ENCODE measurements at regions not wholly inside any gene's neighbourhood (a gene's known extent, or its start where the extent isn't known, plus 50 kb on each side); places are given as distances from the start of the nearest gene placed in this dataset.

GRCh38 chr18:60502591-60502990 is 130.0 kb upstream of the MC4R start:
- Mint-ChIP-seq H3K27me3 (ENCODE audit: low read depth) (no peaks in the 10 kb centered on the region), H3K27ac (no peak overlapping the region), H3K4me3 (no peak overlapping the region), H3K4me1 (peaks cover 14% of the 10 kb centered on the region), H3K36me3 (ENCODE audit: low read depth) (no peaks in the 10 kb centered on the region), H3K9me3 (no peaks in the 10 kb centered on the region)
- TF ChIP-seq, protein P1, sequence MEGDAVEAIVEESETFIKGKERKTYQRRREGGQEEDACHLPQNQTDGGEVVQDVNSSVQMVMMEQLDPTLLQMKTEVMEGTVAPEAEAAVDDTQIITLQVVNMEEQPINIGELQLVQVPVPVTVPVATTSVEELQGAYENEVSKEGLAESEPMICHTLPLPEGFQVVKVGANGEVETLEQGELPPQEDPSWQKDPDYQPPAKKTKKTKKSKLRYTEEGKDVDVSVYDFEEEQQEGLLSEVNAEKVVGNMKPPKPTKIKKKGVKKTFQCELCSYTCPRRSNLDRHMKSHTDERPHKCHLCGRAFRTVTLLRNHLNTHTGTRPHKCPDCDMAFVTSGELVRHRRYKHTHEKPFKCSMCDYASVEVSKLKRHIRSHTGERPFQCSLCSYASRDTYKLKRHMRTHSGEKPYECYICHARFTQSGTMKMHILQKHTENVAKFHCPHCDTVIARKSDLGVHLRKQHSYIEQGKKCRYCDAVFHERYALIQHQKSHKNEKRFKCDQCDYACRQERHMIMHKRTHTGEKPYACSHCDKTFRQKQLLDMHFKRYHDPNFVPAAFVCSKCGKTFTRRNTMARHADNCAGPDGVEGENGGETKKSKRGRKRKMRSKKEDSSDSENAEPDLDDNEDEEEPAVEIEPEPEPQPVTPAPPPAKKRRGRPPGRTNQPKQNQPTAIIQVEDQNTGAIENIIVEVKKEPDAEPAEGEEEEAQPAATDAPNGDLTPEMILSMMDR (IDR thresholded peaks at IDR 0.05; ENCODE audit: unreplicated experiment in 3 of 3), result no peak

DNA sequence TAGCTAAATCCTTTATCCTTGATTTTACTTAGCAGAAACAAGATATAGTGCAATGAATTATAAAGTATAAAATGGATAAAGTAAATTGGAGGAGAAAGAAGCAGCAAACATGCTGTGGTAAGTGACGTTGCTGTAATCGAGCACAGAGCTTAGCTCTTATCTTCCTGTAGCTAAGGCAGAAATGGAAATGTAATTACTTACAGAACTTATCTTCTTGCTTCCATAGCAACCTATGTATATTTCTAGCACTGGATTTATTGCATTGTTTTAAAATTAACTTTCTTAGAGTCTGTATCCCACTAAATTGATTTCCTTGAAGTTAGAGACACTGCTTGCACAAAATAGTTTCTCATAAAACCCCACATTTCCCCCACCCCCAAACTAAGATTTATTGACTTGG is 130.6 kb upstream of the MC4R start:
- no peak overlapping the region for H3K27ac Mint-ChIP-seq
- H3K9me3 Mint-ChIP-seq, result no peaks in the 10 kb centered on the region
- H3K4me1 Mint-ChIP-seq, result peaks cover 20% of the 10 kb centered on the region
- no peak overlapping the region for H3K4me3 Mint-ChIP-seq
- no peaks in the 10 kb centered on the region for H3K27me3 Mint-ChIP-seq (ENCODE audit: low read depth)
- TF ChIP-seq, protein P1 (IDR thresholded peaks at IDR 0.05; ENCODE audit: unreplicated experiment in 3 of 3), result no peak
- H3K36me3 Mint-ChIP-seq (ENCODE audit: low read depth), result no peaks in the 10 kb centered on the region

DNA sequence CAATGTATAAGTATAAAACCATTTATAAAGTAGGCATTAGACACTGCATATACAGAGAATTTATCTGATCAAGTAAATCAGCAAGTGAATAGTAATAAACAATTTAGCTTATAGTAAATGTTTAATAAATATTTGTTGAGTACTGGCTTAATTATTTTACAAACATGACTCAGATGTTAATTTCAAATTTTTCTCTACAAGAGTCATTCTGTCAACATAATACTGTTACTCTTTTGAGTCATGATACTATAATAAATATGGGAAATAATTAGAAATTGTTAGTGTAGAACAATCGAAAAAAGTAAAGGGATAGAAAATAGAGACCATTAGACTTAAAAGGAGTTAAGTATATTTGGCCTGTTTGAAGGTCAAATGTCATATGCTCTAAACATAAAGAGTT is 133.6 kb upstream of the MC4R start:
- Mint-ChIP-seq H3K36me3 (ENCODE audit: low read depth) (no peaks in the 10 kb centered on the region), H3K27ac (no peak overlapping the region), H3K27me3 (ENCODE audit: low read depth) (no peaks in the 10 kb centered on the region), H3K4me3 (no peak overlapping the region), H3K4me1 (peaks cover 29% of the 10 kb centered on the region), H3K9me3 (no peaks in the 10 kb centered on the region)
- TF ChIP-seq, protein P1 (IDR thresholded peaks at IDR 0.05; ENCODE audit: unreplicated experiment in 3 of 3), result no peak

DNA sequence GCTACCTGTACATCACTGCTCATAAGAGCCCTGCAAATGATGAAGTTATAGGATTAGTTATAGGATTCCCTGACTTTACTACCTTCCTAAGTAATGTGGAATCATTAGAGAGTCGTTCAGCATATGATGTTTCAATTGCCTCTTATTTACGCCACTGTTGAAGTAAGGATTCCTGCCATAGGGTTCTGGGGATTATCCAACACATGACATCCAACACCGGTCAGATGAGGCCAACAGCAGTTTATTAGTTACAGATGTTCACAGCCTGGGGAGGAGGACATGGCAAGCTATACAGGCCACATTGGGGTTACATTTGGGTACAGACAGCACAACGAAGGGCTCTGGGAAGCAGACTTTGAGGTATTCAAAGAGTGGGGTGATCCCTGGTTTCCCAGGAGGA is 134.1 kb upstream of the MC4R start:
- TF ChIP-seq, protein P1 (IDR thresholded peaks at IDR 0.05; ENCODE audit: unreplicated experiment in 3 of 3), result no peak
- H3K4me3 Mint-ChIP-seq, result no peak overlapping the region
- no peaks in the 10 kb centered on the region for H3K27me3 Mint-ChIP-seq (ENCODE audit: low read depth)
- peak overlapping the region; percentile 9 to 41 (median 13) for H3K27ac Mint-ChIP-seq
- H3K36me3 Mint-ChIP-seq (ENCODE audit: low read depth), result no peaks in the 10 kb centered on the region
- H3K4me1 Mint-ChIP-seq, result peaks cover 29% of the 10 kb centered on the region
- H3K9me3 Mint-ChIP-seq, result no peaks in the 10 kb centered on the region

GRCh38 chr18:60508108-60508507 is 135.5 kb upstream of the MC4R start:
- Mint-ChIP-seq H3K36me3 (ENCODE audit: low read depth) (no peaks in the 10 kb centered on the region), H3K9me3 (no peaks in the 10 kb centered on the region), H3K4me1 (peaks cover 29% of the 10 kb centered on the region), H3K4me3 (no peak overlapping the region), H3K27ac (no peak overlapping the region), H3K27me3 (ENCODE audit: low read depth) (no peaks in the 10 kb centered on the region)
- TF ChIP-seq, protein P1 (IDR thresholded peaks at IDR 0.05; ENCODE audit: unreplicated experiment in 3 of 3), result no peak

GRCh38 chr18:60534538-60534937 is 162.0 kb upstream of the MC4R start:
- Mint-ChIP-seq H3K36me3 (ENCODE audit: low read depth) (no peaks in the 10 kb centered on the region), H3K4me1 (no peaks in the 10 kb centered on the region), H3K9me3 (no peaks in the 10 kb centered on the region), H3K4me3 (no peak overlapping the region), H3K27me3 (ENCODE audit: low read depth) (no peaks in the 10 kb centered on the region), H3K27ac (no peak overlapping the region)
- TF ChIP-seq, protein P1 (IDR thresholded peaks at IDR 0.05; ENCODE audit: unreplicated experiment in 3 of 3), result no peak

All from nephron (organoid).